Epithelial cell of esophagus (primary cell): ENCODE measurements at regions not wholly inside any gene's neighbourhood (a gene's known extent, or its start where the extent isn't known, plus 50 kb on each side); places are given as distances from the start of the nearest gene placed in this dataset.

Experiments
- DNase-seq: peaks from one replicate; pipeline ENCODE4 v3.0.0; 2010; ENCODE audit warnings: low read depth
- H3K4me3 ChIP-seq: 2 replicates; pipeline ENCODE4 v1.5.1; 2011; ENCODE audit warnings: mild to moderate bottlenecking, low read length, control low read depth
- TF ChIP-seq, protein P1 (sequence below): IDR thresholded peaks from 2 replicates; pipeline ENCODE4 v1.5.1; 2011; ENCODE audit warnings: low read depth, mild to moderate bottlenecking, low read length, control low read depth, inconsistent platforms; ENCODE audit not compliant: insufficient read depth; ENCODE audit errors: missing control alignments

DNA sequence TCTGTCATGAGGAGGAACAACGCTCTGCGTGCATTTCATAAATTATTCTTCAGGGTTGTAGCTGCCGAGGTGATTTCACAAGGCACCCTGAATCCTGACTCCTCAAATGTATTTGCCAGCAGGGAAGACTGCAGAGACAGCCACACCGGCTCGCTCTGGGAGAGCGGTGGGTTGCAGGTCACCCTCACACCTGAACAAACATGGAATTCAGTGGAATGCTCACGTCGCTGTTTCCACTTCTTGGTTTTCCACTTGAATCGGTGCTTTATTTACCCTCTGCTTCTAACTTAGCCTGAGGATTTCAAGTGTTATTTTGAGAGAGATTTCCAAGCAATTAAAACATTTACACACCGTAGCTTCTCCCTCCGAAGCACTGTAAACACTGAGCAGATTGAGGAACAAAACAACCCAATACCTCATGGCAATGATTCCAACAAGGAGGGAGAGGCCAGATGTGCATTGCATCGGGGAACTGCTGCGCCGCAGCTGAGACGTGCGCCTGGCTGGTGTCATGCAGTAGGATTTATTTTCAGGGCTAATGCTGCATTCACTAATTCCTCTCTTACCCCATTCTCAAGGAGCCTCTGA, 59.5 kb upstream of the GGTLC1 start:
- no peak for DNase-seq
- TF ChIP-seq, protein P1, sequence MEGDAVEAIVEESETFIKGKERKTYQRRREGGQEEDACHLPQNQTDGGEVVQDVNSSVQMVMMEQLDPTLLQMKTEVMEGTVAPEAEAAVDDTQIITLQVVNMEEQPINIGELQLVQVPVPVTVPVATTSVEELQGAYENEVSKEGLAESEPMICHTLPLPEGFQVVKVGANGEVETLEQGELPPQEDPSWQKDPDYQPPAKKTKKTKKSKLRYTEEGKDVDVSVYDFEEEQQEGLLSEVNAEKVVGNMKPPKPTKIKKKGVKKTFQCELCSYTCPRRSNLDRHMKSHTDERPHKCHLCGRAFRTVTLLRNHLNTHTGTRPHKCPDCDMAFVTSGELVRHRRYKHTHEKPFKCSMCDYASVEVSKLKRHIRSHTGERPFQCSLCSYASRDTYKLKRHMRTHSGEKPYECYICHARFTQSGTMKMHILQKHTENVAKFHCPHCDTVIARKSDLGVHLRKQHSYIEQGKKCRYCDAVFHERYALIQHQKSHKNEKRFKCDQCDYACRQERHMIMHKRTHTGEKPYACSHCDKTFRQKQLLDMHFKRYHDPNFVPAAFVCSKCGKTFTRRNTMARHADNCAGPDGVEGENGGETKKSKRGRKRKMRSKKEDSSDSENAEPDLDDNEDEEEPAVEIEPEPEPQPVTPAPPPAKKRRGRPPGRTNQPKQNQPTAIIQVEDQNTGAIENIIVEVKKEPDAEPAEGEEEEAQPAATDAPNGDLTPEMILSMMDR: no peak

GRCh38 chr20:24046888-24047287, 58.3 kb upstream of the GGTLC1 start:
- no peak overlapping the region for H3K4me3 ChIP-seq
- TF ChIP-seq, protein P1: no peak
- peak; percentile 7 for DNase-seq

More for the DNA sequence above, 59.5 kb upstream of the GGTLC1 start:
- no peak overlapping the region for H3K4me3 ChIP-seq

DNA sequence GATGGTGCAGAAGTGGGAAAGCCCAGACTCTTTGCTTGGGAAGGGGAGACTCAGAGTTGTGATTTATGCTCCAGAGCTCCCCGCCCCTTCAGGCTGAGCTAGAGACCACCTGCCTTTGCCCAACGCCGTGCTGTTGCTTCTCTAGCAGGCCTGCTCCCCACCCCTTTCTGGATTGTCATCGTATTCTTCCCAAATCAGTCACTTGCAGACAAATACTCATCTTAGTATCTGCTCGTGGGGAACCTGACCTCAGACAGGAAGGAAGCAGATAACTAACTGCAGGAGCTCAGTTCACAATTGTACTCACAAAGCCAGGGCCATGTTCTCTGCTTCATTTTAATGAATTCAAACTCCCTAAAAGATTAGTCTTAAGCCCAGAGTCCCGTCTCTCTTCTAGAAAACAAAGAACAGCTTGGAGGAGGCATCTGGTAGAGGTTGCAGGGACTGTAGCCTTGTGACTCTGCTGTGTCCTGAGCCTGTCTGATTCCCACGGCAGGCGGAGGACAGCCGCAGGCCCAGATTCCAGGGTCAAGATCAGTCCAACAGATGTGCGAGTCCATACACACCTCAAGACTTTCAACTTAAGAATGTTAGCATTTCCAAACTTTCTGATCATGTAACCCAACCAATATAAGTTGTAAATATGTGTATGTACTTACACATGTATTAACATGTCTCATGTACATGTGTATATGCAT, 57.2 kb upstream of the GGTLC1 start:
- TF ChIP-seq, protein P1: no peak
- no peak for DNase-seq
- H3K4me3 ChIP-seq: no peak overlapping the region

DNA sequence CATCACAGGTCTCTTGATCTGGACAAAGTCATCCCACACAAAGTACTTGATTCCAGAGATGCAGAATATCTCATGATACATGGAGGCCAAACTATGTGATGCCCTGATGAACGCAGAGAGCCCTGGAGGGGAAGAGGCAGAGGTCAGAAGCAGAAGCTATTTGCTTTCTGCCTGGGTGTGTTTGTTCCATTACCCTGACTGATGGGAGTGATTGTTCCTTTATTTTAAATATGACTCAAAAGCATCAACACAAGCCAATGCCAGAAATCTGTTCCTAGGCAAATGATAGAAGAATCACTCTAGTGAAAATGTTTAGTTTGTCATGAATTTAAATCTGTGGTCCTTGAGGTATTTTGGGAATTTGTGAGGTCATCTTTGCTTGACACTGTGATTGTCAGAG, 54.7 kb upstream of the GGTLC1 start:
- no peak overlapping the region for H3K4me3 ChIP-seq
- TF ChIP-seq, protein P1: no peak
- DNase-seq: no peak

DNA sequence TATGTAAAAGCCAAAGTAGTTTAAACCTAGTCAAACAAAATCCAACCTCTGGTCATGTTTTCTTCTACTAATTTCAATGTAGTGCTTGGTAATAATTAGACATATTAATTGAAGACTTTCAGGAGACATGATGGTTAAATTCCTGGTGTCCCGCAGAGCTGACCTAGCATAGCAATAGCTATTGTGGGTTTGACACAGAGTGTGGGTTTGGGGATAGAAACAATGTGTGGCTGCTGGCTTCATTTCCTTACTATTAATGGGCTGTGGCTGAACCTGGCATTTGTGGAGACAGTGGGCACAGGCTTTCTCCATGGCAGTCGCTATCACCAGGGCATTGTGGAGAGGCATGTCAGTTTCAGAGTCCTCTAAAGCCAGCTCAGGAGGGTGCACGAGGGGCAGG, 54.1 kb upstream of the GGTLC1 start:
- no peak for DNase-seq
- TF ChIP-seq, protein P1: no peak
- H3K4me3 ChIP-seq: no peak overlapping the region

DNA sequence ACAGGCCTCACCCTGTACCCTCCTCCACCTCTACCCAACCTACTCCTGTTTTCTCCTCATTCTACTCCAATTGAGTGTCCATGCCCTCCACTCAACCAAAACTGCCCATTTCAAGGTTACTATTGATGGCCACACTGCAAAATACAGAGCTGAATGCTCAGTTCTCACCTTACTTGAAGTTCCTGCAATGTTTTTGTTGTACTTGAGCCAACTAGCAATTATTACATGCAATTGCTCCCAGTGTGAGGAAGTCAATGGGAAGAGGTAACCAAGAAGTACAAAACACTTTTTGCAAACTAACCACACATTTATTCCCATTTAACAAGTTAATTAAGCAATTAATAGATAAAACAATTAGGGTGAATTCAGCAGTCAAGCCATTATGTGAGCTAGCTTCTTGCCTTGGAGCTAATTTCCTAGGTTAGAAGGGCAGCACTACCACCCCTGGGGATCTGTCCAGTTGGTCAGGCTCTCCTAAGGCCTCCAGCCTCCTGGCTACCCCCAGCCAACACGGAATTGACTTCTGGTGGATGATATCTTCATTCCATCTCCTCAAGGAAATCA, 52.4 kb upstream of the GGTLC1 start:
- TF ChIP-seq, protein P1: no peak
- no peak for DNase-seq
- H3K4me3 ChIP-seq: no peak overlapping the region

DNA sequence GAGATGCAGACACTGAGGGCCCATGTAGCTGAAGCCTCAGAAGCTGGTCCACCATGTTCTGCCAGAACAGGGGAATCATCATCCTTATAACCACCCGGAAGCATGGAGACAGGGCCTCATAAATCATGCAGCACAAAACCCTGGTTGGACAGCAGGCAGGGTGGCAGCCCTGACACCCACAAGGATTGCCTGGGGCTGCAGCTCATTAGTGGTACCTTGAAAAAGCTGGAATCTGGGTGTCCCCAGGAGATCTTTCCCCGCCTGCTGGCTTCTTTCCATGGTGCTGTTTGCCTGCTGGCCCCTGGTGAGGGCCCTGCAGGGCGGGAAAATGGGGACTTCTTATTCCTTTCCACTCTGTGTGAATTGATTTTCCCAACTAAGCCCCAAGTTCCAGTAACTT, 50.6 kb upstream of the GGTLC1 start:
- TF ChIP-seq, protein P1: no peak
- no peak overlapping the region for H3K4me3 ChIP-seq
- no peak for DNase-seq
